Loucy (cell line): ENCODE measurements at regions not wholly inside any gene's neighbourhood (a gene's known extent, or its start where the extent isn't known, plus 50 kb on each side); places are given as distances from the start of the nearest gene placed in this dataset.

Experiments
- H2AFZ ChIP-seq: fragments of 200-600 bp; sonication (generic); 2 replicates; pipeline ENCODE4 v1.6.0; 2016; ENCODE audit warnings: antibody characterized with exemption, mild to moderate bottlenecking, low read length, moderate library complexity
- H3F3A ChIP-seq: fragments of 200-600 bp; 2 replicates; pipeline ENCODE4 v1.6.0; 2016; ENCODE audit warnings: antibody characterized with exemption, low read depth, mild to moderate bottlenecking
- H3K27me3 ChIP-seq: fragments of 200-600 bp; sonication (generic); 2 replicates; pipeline ENCODE4 v1.6.1; 2014; ENCODE audit warnings: low read length, mild to moderate bottlenecking; ENCODE audit not compliant: insufficient read depth, poor library complexity, severe bottlenecking
- H3K36me3 ChIP-seq: fragments of 200-600 bp; sonication (generic); 2 replicates; pipeline ENCODE4 v1.6.1; 2016; ENCODE audit warnings: low read length; ENCODE audit not compliant: insufficient read depth
- H3K4me1 ChIP-seq: fragments of 200-600 bp; sonication (generic); 2 replicates; pipeline ENCODE4 v1.5.1; 2014; ENCODE audit warnings: low read length, mild to moderate bottlenecking; ENCODE audit not compliant: insufficient read depth, poor library complexity, severe bottlenecking
- H3K4me2 ChIP-seq: fragments of 200-600 bp; sonication (generic); 2 replicates; pipeline ENCODE4 v1.6.0; 2014; ENCODE audit warnings: antibody characterized with exemption, low read length, low read depth, mild to moderate bottlenecking; ENCODE audit not compliant: poor library complexity, severe bottlenecking
- H3K4me3 ChIP-seq: fragments of 200-600 bp; sonication (generic); 2 replicates; pipeline ENCODE4 v1.5.1; 2014; ENCODE audit warnings: low read length, mild to moderate bottlenecking, mixed read lengths; ENCODE audit not compliant: poor library complexity, severe bottlenecking
- H3K79me2 ChIP-seq: fragments of 200-600 bp; sonication (generic); 2 replicates; pipeline ENCODE4 v1.6.1; 2014; ENCODE audit warnings: low read length; ENCODE audit not compliant: insufficient read depth
- H3K9ac ChIP-seq: fragments of 200-600 bp; sonication (generic); 2 replicates; pipeline ENCODE4 v1.6.0; 2014; ENCODE audit warnings: mild to moderate bottlenecking, low read depth, low read length, moderate library complexity; ENCODE audit not compliant: poor library complexity, severe bottlenecking
- H3K9me2 ChIP-seq: fragments of 200-600 bp; sonication (generic); replicated peaks from 2 replicates; pipeline ENCODE4 v1.6.1; 2016; ENCODE audit warnings: low read depth, low read length, mixed read lengths
- H3K9me3 ChIP-seq: fragments of 200-600 bp; sonication (generic); 2 replicates; pipeline ENCODE4 v1.6.1; 2014; ENCODE audit warnings: mild to moderate bottlenecking, antibody characterized with exemption, low read length, low read depth; ENCODE audit not compliant: insufficient read depth
- H4K20me1 ChIP-seq: fragments of 200-600 bp; sonication (generic); 2 replicates; pipeline ENCODE4 v1.6.0; 2014; ENCODE audit warnings: antibody characterized with exemption, low read length, mild to moderate bottlenecking; ENCODE audit not compliant: insufficient read depth, poor library complexity, severe bottlenecking
- EZH2phosphoT487 ChIP-seq: fragments of 200-600 bp; IDR thresholded peaks from 2 replicates; pipeline ENCODE4 v1.6.1; 2018; ENCODE audit warnings: antibody characterized with exemption, mild to moderate bottlenecking, moderate library complexity, borderline replicate concordance
- TF ChIP-seq, protein P1 (sequence below): fragments of 200-600 bp; sonication (generic); conservative IDR thresholded peaks from 2 replicates; pipeline ENCODE4 v1.5.1; 2014; ENCODE audit warnings: mild to moderate bottlenecking, antibody characterized with exemption, low read length

DNA sequence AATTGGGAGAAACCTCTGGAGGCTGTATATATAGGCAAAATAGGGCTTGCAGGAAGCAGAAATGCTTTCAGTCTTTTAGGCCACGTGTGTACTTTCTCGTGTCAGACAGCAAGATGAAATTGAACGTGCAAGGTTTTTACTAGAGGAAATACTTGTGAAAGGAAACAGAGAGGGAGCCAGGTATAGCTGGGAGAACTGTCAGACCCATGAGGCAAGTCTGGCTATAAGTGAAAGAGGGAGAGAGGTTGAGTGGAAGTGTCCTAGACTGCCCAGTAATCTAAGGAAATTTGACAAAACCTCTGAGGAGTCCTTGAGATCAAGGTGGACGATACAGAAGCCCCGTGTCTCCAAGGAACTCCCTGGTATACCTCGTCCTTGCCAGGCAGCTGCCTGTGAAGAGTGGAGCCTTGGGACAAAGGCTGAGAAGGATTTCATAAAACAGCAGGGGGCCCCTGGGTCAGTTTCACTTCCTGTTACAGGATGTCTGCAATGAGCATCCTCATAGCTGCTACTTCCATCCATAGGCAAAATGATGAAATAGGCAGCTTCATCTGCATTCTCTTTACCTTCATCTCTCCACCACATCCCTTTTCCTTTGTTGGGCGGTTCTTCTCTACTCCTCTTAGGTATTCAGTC is 114.4 kb upstream of the MAP3K7 start:
- Histone ChIP-seq H2AFZ (peak overlapping the region; percentile 62), H3K27me3 (no peaks in the 10 kb centered on the region), H3F3A (no peaks in the 10 kb centered on the region; the same call in 1 of the 2 replicates), H3K9me2 (no peaks in the 10 kb centered on the region), H3K9me3 (no peaks in the 10 kb centered on the region), H3K9ac (no peak overlapping the region), H3K79me2 (no peaks in the 10 kb centered on the region), H4K20me1 (no peaks in the 10 kb centered on the region), H3K4me1 (no peaks in the 10 kb centered on the region), H3K36me3 (no peaks in the 10 kb centered on the region), H3K4me3 (peak overlapping the region; percentile 3), H3K4me2 (peak overlapping the region; percentile 20)
- no peak for TF ChIP-seq EZH2phosphoT487
- TF ChIP-seq, protein P1, sequence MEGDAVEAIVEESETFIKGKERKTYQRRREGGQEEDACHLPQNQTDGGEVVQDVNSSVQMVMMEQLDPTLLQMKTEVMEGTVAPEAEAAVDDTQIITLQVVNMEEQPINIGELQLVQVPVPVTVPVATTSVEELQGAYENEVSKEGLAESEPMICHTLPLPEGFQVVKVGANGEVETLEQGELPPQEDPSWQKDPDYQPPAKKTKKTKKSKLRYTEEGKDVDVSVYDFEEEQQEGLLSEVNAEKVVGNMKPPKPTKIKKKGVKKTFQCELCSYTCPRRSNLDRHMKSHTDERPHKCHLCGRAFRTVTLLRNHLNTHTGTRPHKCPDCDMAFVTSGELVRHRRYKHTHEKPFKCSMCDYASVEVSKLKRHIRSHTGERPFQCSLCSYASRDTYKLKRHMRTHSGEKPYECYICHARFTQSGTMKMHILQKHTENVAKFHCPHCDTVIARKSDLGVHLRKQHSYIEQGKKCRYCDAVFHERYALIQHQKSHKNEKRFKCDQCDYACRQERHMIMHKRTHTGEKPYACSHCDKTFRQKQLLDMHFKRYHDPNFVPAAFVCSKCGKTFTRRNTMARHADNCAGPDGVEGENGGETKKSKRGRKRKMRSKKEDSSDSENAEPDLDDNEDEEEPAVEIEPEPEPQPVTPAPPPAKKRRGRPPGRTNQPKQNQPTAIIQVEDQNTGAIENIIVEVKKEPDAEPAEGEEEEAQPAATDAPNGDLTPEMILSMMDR: peak; percentile 24; the same call in 1 of the 2 replicates

DNA sequence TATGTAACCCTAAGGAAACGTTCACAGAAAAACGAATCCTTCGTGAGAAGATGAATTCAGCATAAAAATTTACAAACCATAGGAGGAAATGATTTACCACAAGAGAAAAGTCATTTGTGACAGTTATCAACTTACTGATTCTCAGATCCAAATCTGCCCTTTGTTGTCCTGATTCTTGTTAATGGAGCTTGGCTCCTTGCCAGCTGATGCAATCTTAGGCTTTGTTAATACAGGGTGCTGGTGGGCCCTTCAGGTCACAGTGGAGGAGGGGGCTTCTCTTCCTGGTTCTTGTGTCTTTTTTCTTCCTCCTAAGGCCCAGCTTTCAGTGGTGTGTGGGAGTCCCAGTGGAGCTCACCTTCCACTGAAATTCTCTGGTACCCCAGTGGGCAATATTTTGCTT is 108.4 kb upstream of the MAP3K7 start:
- no peaks in the 10 kb centered on the region for H3F3A ChIP-seq
- no peaks in the 10 kb centered on the region for H3K9me3 ChIP-seq

DNA sequence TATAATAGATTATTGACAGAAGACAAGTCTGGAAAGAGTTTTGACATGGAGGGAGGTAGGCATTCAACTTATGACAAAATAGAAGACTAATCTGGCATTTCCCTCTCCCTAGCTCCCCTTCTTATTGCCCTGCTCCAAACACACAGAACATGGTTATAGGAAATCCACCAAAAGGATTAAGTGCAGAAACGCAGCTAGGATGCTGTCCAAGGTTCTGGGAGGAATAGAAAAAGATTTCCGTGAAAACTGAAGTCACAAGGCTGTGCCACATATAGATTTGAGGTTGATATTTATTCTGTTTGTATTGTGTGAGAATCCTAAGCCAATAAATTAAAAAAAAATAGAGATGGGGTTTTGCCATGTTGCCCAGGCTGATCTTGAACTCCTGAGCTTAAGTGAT is 107.9 kb upstream of the MAP3K7 start:
- H3K9ac ChIP-seq: no peak overlapping the region
- H3K9me3 ChIP-seq: no peaks in the 10 kb centered on the region
- TF ChIP-seq EZH2phosphoT487: no peak
- TF ChIP-seq, protein P1: no peak
- H3K79me2 ChIP-seq: no peaks in the 10 kb centered on the region
- no peaks in the 10 kb centered on the region for H3F3A ChIP-seq
- H3K9me2 ChIP-seq: no peaks in the 10 kb centered on the region
- H3K27me3 ChIP-seq: no peaks in the 10 kb centered on the region
- H2AFZ ChIP-seq: no peak overlapping the region
- H3K4me1 ChIP-seq: no peaks in the 10 kb centered on the region
- H4K20me1 ChIP-seq: no peaks in the 10 kb centered on the region
- no peak overlapping the region for H3K4me2 ChIP-seq
- no peak overlapping the region for H3K4me3 ChIP-seq
- H3K36me3 ChIP-seq: no peaks in the 10 kb centered on the region

More for the DNA sequence above, 108.4 kb upstream of the MAP3K7 start:
- H3K4me2 ChIP-seq: no peak overlapping the region
- H3K9me2 ChIP-seq: no peaks in the 10 kb centered on the region
- H2AFZ ChIP-seq: no peak overlapping the region
- H3K9ac ChIP-seq: no peak overlapping the region
- no peaks in the 10 kb centered on the region for H3K4me1 ChIP-seq
- H3K36me3 ChIP-seq: no peaks in the 10 kb centered on the region
- no peaks in the 10 kb centered on the region for H3K79me2 ChIP-seq
- no peak overlapping the region for H3K4me3 ChIP-seq
- TF ChIP-seq, protein P1: no peak
- TF ChIP-seq EZH2phosphoT487: no peak
- H4K20me1 ChIP-seq: no peaks in the 10 kb centered on the region
- H3K27me3 ChIP-seq: no peaks in the 10 kb centered on the region
